CD4-positive, alpha-beta T cell treated with Interleukin-10 for 1 hour (primary cell): ENCODE measurements at regions not wholly inside any gene's neighbourhood (a gene's known extent, or its start where the extent isn't known, plus 50 kb on each side); places are given as distances from the start of the nearest gene placed in this dataset.
"Not testable (repeated sequence)": the region's sequence is repeated elsewhere in the genome, so short reads cannot be mapped to it uniquely, and the experiment has no call there.

Experiments
- DNase-seq: peaks from one replicate; pipeline ENCODE4 v3.0.0-alpha.2; 2020

GRCh38 chr5:155116456-155117251, 103.1 kb downstream of the KIF4B start:
- no peak for DNase-seq

GRCh38 chr5:155125551-155126095, 112.1 kb downstream of the KIF4B start:
- DNase-seq: no peak

- no peak for DNase-seq
Measured at GRCh38 chr5:155126573-155126972, 113.0 kb downstream of the KIF4B start.

- DNase-seq: no peak
Measured at GRCh38 chr5:155127552-155127951, 114.0 kb downstream of the KIF4B start.

GRCh38 chr5:155128786-155129512, 115.4 kb downstream of the KIF4B start:
- no peak for DNase-seq

- no peak for DNase-seq
Measured at GRCh38 chr5:155129513-155129880, 115.9 kb downstream of the KIF4B start.

- DNase-seq: no peak
Measured at GRCh38 chr5:155134130-155134529, 120.6 kb downstream of the KIF4B start.

GRCh38 chr5:155136216-155136850, 122.8 kb downstream of the KIF4B start:
- no peak for DNase-seq

- no peak for DNase-seq
Measured at GRCh38 chr5:155137683-155138082, 124.1 kb downstream of the KIF4B start.

- DNase-seq: no peak
Measured at GRCh38 chr5:155140646-155141045, 127.1 kb downstream of the KIF4B start.

GRCh38 chr5:155144956-155145355, 131.4 kb downstream of the KIF4B start:
- no peak for DNase-seq

- DNase-seq: no peak
Measured at GRCh38 chr5:155147222-155147621, 133.7 kb downstream of the KIF4B start.

GRCh38 chr5:155148694-155149093, 135.1 kb downstream of the KIF4B start:
- DNase-seq: no peak

GRCh38 chr5:155150012-155150411, 136.5 kb downstream of the KIF4B start:
- no peak for DNase-seq

- DNase-seq: no peak
Measured at GRCh38 chr5:155154973-155155372, 141.4 kb downstream of the KIF4B start.

- DNase-seq: not testable (repeated sequence)
Measured at GRCh38 chr5:155163084-155163483, 149.5 kb downstream of the KIF4B start.

- no peak for DNase-seq
Measured at GRCh38 chr5:155167736-155168135, 154.2 kb downstream of the KIF4B start.

GRCh38 chr5:155181542-155181941, 168.0 kb downstream of the KIF4B start:
- no peak for DNase-seq

- DNase-seq: no peak
Measured at GRCh38 chr5:155189476-155189875, 175.9 kb downstream of the KIF4B start.

GRCh38 chr5:155189981-155190380, 176.4 kb downstream of the KIF4B start:
- no peak for DNase-seq

- no peak for DNase-seq
Measured at GRCh38 chr5:155193029-155193428, 179.5 kb downstream of the KIF4B start.

- DNase-seq: no peak
Measured at GRCh38 chr5:155193483-155194107, 180.0 kb downstream of the KIF4B start.

GRCh38 chr5:155200608-155201007, 187.1 kb downstream of the KIF4B start:
- no peak for DNase-seq
